ENCODE measurements at regions not wholly inside any gene's neighbourhood (a gene's known extent, or its start where the extent isn't known, plus 50 kb on each side); places are given as distances from the start of the nearest gene placed in this dataset.
"Not testable (repeated sequence)": the region's sequence is repeated elsewhere in the genome, so short reads cannot be mapped to it uniquely, and the experiment has no call there.

GRCh38 chr5:157962686-157963085, 103.7 kb upstream of the CLINT1 start:
- not testable (repeated sequence) for H3K36me3 ChIP-seq (replicated peaks in 1 of 2; ENCODE audit: control insufficient read depth in 1 of 2, insufficient read depth in 2 of 2, low read length in 2 of 2)

GRCh38 chr5:157961896-157962590, 103.1 kb upstream of the CLINT1 start:
- TF ChIP-seq ZFP36L2 (CRISPR knock-in tag; IDR thresholded peaks at IDR 0.05) (no peak), KAT8 (CRISPR knock-in tag; IDR thresholded peaks at IDR 0.05) (no peak), ZNF484 (CRISPR knock-in tag; IDR thresholded peaks at IDR 0.05; ENCODE audit: borderline replicate concordance, low read depth) (no peak), IKZF5 (CRISPR knock-in tag; IDR thresholded peaks at IDR 0.05) (no peak), ZNF652 (CRISPR knock-in tag; IDR thresholded peaks at IDR 0.05; ENCODE audit: borderline replicate concordance, low read depth) (no peak), U2AF1 (optimal IDR thresholded peaks at IDR 0.05; ENCODE audit: low read depth, low read length) (no peak), IRF9 (CRISPR knock-in tag; IDR thresholded peaks at IDR 0.05; ENCODE audit: borderline replicate concordance) (no peak)
- Histone ChIP-seq H3K36me3 (replicated peaks in 1 of 2; ENCODE audit: control insufficient read depth in 1 of 2, insufficient read depth in 2 of 2, low read length in 2 of 2) (no peaks in the 10 kb centered on the region), H3K27me3 (ENCODE audit: control insufficient read depth in 1 of 2, insufficient read depth in 2 of 2, low read length in 2 of 2) (peaks cover 0 to 7% of the 10 kb centered on the region in 2 experiments; a peak in 2 of 5 replicates), H3K79me2 (ENCODE audit: insufficient read depth, low read length) (no peaks in the 10 kb centered on the region), H3K9ac (ENCODE audit: insufficient read depth, low read depth, low read length) (no peak overlapping the region), H3K27ac (ENCODE audit: extremely low read length, insufficient read depth, low read length) (no peak overlapping the region), H3K4me1 (ENCODE audit: insufficient read depth, low read length) (no peaks in the 10 kb centered on the region), H3K9me3 (ENCODE audit: low read length) (no peaks in the 10 kb centered on the region), H2AFZ (ENCODE audit: low read length) (no peak overlapping the region), H4K20me1 (ENCODE audit: insufficient read depth, low read length) (no peaks in the 10 kb centered on the region), H3K4me2 (ENCODE audit: low read depth, low read length) (no peak overlapping the region), H3K4me3 (replicated peaks in 1 of 3; ENCODE audit: insufficient read depth in 1 of 3, low read depth in 2 of 3, low read length in 3 of 3) (no peak overlapping the region)
- ATAC-seq = no peak
- POLR2A ChIA-PET = no interaction called here
- no TSS peak for BruUV-seq (replicated peaks)
- in situ Hi-C loops (cut with HindIII; ENCODE audit: extremely low pct_ligation_motif_present, low pct_unique_long_range_greater_than_20kb) (no loop called here), intact Hi-C loops (cut with micrococcal nuclease; ENCODE audit: unreplicated experiment) (no loop called here)
- WGBS (ENCODE audit: low lambda C conversion rate) = 30% methylated on average over 6 of the region's 6 CpGs
- no peak for DNase-seq (ENCODE audit: low spot score)
- no peak for FAIRE-seq
- CTCF ChIA-PET (ENCODE audit: low intra/inter-chr PET ratio, low total read pairs) = no interaction called here

More at GRCh38 chr5:157962686-157963085, 103.7 kb upstream of the CLINT1 start:
- BruUV-seq (replicated peaks); H3K27me3 ChIP-seq (ENCODE audit: control insufficient read depth in 1 of 2, insufficient read depth in 2 of 2, low read length in 2 of 2); DNase-seq (ENCODE audit: low spot score); POLR2A ChIA-PET; H3K4me3 ChIP-seq (replicated peaks in 1 of 3; ENCODE audit: insufficient read depth in 1 of 3, low read depth in 2 of 3, low read length in 3 of 3); H3K9ac ChIP-seq (ENCODE audit: insufficient read depth, low read depth, low read length); H4K20me1 ChIP-seq (ENCODE audit: insufficient read depth, low read length); intact Hi-C loops (cut with micrococcal nuclease; ENCODE audit: unreplicated experiment); H3K4me2 ChIP-seq (ENCODE audit: low read depth, low read length); H3K9me3 ChIP-seq (ENCODE audit: low read length); FAIRE-seq; H3K4me1 ChIP-seq (ENCODE audit: insufficient read depth, low read length); in situ Hi-C loops (cut with HindIII; ENCODE audit: extremely low pct_ligation_motif_present, low pct_unique_long_range_greater_than_20kb); CTCF ChIA-PET (ENCODE audit: low intra/inter-chr PET ratio, low total read pairs); H2AFZ ChIP-seq (ENCODE audit: low read length); H3K79me2 ChIP-seq (ENCODE audit: insufficient read depth, low read length); H3K27ac ChIP-seq (ENCODE audit: extremely low read length, insufficient read depth, low read length); ATAC-seq: not testable (repeated sequence)
- WGBS (ENCODE audit: low lambda C conversion rate) = 47% methylated on average over 8 of the region's 8 CpGs
